GM19397 (cell line): ENCODE measurements at regions not wholly inside any gene's neighbourhood (a gene's known extent, or its start where the extent isn't known, plus 50 kb on each side); places are given as distances from the start of the nearest gene placed in this dataset.

Experiments used
- ATAC-seq: cut with Tn5 transposase; IDR thresholded peaks from one replicate; pipeline ENCODE4 v1.9.1; 2021; ENCODE audit warnings: mild to moderate bottlenecking, moderate library complexity; ENCODE audit not compliant: unreplicated experiment

DNA sequence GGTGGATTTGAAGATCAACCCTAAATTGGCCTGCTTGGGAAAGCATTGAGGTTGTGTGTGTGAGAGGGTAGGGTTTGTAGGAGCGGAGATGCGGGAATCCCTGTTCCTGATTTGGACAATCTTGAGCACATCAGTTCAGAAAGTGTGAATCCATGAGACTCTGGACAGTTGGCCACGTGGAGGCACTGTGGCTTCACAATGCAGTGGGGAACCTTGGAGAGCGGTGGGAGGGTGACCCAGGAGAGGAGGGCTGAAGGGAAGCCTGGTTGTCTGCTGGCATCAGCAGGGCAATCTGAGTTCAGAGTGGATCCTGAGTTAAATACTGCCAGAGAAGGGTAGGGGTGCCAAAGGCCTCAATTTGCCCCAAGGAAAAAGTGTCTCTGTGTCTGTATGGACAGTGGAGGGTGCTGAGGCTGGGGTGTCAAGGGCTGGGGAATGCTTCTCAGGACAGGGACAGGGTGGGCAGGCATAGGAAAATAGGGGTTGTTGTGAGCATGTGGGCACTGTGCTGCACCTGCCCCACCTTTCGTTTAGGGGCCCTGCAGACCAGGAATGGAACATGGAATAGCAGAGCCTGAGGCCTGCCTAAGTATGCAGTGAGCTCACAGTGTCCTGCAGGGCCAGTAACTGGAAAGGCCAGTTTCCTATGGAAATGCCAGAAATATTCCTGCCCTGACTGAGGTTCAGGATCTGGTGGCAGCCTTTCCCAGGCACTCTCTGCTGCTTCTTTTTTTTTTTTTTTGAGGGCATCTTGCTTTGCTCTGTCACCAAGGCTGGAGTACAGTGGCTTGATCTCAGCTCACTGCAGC, 162.9 kb upstream of the PRSS58 start:
- ATAC-seq, result no peak

- ATAC-seq, result no peak
Observed at GRCh38 chr7:142418326-142418725, 160.5 kb upstream of the PRSS58 start.

DNA sequence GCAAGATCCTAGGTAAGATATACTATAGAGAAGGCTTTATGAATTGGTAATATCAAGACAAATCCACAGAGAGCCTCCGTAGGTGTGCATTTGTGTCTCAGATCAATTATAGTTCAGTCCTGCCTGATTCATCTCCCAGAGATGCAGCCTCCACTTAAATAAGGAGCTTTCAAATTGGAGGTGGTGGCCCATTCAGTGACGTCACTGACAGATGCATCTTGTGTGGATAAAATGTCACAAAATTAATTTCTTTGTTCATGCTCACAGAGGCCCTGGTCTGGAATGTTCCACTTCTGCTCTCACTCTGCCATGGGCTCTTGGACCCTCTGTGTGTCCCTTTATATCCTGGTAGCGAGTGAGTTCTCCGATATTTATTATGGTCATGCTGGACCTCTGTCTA, 157.1 kb upstream of the PRSS58 start:
- ATAC-seq, result no peak

- ATAC-seq, result peak; percentile 85
Observed at GRCh38 chr7:142414135-142414534, 156.3 kb upstream of the PRSS58 start.

DNA sequence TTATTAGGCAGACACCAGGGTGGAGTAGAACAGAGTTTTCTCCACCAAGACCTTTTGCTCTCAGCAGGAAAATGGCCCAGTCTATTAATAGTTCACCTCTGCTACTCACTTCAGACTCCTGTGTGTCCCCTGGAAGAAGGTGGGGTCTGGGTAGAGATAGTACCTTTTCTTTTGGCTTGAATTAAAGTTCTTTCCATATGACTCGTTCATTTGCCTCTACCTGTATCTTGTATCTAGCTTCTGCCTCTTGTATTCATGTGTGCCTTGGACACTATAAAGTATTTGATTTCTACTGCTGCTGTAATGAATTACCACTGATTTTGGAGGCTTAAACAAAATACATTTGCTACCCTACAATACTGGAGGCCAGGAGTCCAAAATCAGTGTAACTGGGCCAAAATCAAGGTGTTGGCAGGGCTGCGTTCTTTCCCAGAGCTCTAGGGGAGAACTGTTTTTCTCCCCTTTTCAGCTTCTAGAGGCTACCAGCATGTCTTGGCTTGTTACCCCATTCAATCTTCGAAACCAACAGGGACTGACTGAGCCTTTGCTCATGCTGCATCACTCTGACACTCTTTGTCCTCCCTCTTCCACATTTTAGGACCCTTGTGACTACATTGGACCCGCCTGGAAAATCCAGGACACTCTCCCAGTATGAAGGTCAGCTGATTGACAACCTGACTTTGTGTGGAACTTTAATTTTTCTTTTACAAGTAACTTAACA, 155.6 kb upstream of the PRSS58 start:
- ATAC-seq, result no peak

- peak; percentile 67 for ATAC-seq
Observed at GRCh38 chr7:142412551-142413193, 154.8 kb upstream of the PRSS58 start.

DNA sequence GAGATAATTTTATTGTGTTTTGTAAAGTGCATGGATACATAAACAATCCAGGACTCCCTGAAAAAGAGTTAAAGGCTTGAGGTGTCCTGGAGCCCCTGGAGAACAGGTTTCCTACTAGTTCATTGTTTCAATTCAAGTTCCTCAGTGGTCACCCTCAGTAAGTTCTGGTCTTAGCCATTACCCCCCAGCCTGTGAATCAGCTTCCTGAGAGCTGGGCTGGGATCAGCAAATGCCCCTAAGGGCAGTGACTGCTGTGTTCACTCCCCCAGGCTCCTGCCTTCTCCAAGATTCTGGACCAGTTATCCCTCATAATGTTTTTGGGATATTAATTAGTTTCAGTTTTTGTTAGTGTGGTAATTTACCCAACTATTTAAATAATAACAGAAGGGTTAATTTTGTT, 151.6 kb upstream of the PRSS58 start:
- ATAC-seq, result no peak

DNA sequence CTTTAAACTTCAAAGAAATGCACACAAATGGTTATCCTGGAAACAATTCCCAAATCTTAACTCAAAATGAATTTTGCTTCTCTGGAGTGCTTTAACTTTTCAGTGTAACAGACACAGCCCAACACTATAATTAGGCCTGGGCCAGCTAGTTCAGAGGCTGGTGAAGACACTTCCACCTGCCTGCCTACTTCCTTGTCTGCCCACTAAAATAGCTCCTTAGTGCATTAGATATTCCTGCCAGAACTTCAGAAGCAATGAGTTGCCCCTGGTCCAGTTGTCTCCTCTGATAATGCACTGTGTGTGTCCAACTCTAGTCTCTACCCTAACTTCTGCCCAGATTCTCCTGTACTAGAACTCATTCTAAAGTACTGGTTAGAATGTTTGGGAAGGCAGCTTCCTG, 150.9 kb upstream of the PRSS58 start:
- ATAC-seq, result no peak

- no peak for ATAC-seq
Observed at GRCh38 chr7:142407939-142408570, 150.2 kb upstream of the PRSS58 start.

- no peak for ATAC-seq
Observed at GRCh38 chr7:142405122-142405765, 147.4 kb upstream of the PRSS58 start.

DNA sequence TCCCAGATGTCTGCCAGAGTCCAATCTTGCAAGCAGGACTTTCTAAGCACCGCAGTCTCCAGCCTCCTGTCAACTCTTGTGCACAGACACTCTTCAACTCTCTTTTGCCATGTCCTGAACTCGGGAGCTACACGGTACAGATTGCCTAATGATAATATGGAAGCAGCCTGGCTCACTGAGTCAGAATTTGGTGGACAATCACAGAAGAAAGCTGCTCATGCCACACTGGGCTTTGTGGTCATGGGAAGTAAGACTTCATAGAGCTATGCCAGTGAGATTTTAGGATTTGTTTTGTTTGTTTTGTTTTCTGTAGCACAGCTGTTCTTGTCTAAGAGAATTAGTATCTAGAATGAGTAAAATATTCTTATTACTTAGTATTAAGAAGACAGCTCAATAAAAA, 144.1 kb upstream of the PRSS58 start:
- no peak for ATAC-seq

GRCh38 chr7:142400042-142400533, 142.2 kb upstream of the PRSS58 start:
- ATAC-seq, result no peak

DNA sequence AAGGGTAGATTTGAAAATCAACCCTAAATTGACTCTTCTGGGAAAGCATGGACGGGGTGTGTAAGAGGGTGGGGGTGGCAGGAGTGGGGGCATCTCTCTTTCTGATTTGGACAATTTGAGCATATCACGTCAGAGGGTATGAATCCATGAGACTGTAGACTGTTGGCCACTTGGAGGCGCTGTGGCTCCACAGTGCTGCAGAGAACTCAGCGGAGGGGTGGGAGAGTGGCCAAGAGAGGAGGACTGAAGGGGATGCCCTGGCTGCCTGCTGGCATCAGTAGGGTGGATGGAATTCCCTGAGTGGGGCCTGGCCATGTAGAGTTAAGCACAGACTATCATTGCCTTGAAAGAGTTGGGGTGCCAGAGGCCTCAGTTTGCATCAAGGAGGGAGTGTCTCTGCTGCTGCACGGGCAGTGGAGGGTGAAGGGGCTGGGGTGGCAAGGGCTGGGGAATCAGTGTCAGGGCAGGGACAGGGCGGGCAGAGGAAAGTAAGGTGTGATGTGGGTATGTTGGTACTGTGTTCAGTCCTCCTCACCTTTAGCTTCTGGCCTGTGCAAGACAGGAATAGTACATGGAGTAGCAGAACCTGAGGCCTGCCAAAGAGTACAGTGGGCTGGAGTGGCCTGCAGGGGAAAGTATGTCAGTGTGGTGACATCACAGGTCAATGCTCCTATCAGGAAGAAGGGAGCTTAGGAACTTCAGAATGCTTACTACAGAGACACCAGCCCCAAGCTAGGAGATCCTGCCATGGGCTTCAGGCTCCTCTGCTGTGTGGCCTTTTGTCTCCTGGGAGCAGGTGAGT, 133.5 kb upstream of the PRSS58 start:
- no peak for ATAC-seq

DNA sequence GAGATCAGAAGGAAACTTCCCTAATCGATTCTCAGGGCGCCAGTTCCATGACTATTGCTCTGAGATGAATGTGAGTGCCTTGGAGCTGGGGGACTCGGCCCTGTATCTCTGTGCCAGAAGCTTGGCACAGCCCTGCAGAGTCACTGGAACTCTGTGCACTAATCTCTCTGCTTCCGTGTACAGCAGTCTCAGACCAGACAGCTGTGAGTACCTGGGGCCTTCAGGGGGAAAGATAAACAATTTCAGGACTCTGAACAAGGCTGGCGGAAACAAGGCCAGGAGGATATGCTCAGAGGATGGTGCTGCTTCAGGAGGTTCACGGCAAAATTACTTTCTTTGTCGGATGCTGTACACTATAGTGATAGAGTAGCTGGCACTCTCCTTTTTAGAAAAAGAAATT, 131.7 kb upstream of the PRSS58 start:
- no peak for ATAC-seq

DNA sequence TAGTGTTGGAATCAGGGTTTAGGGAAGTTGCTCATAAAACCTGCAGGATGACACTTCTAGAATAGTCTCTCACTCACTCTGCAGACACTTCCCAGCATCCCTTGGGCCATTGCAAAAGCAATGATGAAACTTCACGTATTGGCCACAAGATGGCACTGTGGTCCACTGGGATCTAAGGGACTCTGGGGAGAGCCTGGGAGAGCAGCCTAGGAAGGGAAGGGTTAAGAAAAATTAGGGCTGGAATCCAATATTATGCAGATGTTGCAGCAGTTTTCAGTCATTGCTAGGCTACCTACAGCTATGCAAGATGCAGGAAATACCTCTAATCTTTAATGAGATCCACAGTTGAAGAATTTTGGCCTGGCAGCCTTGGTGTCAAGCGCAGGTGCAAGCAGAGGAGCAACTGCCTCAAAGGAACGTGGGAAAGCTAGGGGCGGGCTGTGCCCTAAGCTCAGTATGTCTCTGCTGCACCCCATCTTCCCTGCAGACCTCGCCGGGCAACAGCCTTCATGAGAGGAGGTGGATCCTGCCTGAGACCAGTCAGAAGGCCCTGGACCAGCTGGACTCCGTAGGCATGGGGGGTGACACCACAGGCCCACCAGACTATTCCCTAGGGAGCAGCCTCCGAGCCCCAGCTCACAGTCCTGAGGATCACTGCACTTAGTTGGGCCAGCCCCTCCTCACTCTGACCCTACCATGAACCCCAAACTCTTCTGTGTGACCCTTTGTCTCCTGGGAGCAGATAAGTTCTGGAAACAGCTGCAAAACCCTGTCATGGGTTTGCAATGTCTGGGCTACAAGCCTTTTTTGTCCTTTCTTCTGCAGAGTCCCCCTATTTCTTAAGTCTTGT, 127.9 kb upstream of the PRSS58 start:
- ATAC-seq, result peak; percentile 47

DNA sequence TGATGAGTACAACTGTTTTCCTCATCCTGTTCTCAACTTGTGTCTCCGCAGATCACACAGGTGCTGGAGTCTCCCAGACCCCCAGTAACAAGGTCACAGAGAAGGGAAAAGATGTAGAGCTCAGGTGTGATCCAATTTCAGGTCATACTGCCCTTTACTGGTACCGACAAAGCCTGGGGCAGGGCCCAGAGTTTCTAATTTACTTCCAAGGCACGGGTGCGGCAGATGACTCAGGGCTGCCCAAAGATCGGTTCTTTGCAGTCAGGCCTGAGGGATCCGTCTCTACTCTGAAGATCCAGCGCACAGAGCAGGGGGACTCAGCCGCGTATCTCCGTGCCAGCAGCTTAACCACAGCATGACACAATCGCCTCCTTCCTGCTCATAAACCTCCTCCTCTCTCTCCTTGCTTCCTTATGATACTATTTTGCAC, 126.7 kb upstream of the PRSS58 start:
- peak; percentile 53 for ATAC-seq

- peak; percentile 42 for ATAC-seq
Observed at GRCh38 chr7:142383841-142384492, 126.1 kb upstream of the PRSS58 start.

DNA sequence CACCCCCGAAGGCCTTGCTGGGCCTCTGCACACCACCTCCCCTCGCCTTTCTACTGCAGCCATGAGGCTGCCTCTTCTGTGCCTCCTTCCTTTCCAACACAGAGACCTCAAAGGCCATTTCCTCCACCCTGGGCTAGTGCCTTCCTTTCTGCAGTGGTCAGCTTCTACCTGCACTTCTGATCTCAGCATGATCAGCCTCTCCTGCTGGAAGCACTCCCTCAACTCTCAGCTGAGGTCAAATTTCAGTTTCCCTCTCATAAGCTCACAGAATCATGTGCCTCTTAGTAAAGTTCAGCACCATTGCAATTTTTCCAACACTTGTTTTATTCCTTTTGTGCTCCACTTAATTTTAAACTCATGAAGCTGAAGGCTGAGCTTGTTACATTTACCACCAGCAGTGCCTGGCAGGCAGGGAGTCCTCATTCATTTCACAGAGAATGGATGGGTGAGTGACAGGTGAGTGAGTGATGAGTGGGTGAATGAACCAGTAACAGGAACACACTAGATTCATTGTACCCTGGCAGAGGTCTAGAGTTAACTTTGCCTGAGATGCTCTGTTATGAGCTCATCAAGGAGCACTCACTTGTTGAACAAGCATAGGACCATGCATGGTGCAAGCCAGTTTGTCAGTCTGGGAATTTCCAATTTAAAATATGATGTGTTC, 124.0 kb upstream of the PRSS58 start:
- ATAC-seq, result no peak
